GM18907 (cell line): ENCODE measurements at regions not wholly inside any gene's neighbourhood (a gene's known extent, or its start where the extent isn't known, plus 50 kb on each side); places are given as distances from the start of the nearest gene placed in this dataset.
"Not testable (repeated sequence)": the region's sequence is repeated elsewhere in the genome, so short reads cannot be mapped to it uniquely, and the experiment has no call there.

ENCODE experiments used
- ATAC-seq: cut with Tn5 transposase; IDR thresholded peaks from one replicate; pipeline ENCODE4 v1.9.1; 2021; ENCODE audit warnings: mild to moderate bottlenecking, moderate library complexity; ENCODE audit not compliant: unreplicated experiment

DNA sequence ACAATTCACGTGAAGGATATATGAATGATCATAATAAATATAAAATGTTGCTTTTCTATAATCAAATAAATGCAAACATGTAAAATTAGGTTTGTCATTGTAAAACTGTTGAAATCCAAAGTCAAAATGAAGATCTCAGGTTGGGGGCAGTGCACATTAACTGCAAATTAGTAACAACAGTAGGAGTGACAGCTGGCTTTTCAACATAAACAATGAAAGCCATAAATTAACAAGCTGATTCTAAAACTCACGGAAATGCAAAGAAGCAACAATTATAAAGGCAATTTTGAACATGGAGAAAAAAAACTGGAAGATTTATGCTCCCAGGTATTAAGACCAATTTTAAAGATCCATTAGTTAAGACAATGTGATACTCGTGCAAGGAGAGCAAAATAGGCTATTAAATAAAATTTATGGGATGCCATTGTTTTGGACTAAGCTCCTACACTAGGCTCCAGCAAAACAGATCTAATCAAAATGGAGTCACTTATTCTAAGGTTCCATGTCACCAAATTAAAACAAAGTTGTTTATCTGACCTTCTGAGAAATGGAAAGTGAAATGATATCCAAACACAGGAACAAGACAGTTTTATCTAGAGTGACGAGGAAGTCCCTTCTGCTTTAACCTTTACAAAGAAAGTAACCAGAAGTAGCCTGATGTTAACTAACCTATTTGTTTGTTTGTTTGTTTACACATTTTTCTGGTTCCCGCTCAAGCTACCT is 770.8 kb downstream of the EPHA7 start:
- ATAC-seq: no peak

- ATAC-seq: no peak
These were observed 771.7 kb downstream of the EPHA7 start for GRCh38 chr6:92647630-92648029.

- not testable (repeated sequence) for ATAC-seq
These were observed 775.1 kb downstream of the EPHA7 start for GRCh38 chr6:92644104-92644791.

DNA sequence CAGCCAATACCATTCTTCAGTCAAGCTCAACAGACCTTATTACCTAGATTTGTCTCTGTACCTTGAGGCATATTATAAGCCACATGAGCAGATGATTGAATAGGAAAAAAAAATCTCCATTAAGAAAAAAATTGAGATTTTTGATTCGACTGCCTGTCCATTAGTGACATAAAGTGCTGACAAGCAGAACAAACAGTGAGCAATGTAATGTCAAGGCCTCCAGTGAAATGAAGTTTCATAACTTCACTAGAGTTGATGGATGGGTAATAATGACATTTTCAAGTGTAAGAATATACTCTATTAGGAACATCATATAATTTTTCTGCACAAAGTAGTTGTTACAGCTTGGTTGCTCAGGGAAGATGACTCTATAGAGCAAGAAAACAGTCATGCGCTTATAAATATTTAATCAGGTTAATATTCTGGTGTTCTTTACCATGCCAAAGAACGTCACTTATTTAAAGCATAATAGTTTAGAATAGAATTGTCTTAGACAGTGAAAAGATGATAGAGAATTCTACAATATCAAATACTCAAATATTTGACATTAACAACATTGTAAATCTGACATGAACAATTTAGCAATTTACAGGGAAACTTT is 783.7 kb downstream of the EPHA7 start:
- ATAC-seq: no peak

DNA sequence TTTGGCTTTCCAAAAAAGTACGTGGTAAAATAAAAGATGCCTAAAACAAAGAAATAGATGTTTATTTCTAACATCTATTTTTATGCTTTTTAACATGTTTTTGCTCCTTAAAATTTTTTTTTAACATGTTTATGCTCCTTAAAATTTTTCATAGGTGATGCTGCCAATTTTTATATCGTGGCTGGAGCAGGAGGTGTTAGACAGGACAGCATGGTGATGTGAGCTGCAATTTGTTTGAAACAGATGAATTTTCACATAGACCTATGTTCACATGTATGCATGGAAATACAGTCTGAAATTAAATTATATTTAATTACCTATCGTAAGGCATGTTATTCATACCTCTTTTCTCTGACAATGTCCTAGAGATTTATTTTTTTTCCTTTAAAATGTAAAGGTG is 784.8 kb downstream of the EPHA7 start:
- no peak for ATAC-seq

- ATAC-seq: no peak
These were observed 795.9 kb downstream of the EPHA7 start for GRCh38 chr6:92623431-92623830.

DNA sequence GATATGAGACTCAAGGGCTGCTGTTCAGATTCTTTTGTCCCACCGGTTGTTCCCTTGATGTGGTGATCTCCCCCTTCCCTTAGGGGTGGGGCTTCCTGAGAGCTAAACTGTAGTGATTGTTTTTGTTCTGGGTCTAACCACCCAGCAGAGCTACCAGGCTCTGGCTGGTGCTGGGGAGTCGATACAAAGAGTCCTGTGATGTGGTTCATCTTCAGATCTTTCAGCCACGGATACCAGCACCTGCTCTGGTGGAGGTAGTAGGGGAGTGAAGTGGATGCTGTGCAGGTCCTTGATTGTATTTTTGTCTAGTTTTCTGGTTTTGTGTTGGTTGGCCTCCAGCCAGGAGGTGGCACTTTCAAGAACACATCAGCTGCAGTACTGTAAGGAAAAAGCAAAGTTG is 801.6 kb downstream of the EPHA7 start:
- ATAC-seq: no peak

GRCh38 chr6:92608751-92609150 is 810.6 kb downstream of the EPHA7 start:
- ATAC-seq: no peak

DNA sequence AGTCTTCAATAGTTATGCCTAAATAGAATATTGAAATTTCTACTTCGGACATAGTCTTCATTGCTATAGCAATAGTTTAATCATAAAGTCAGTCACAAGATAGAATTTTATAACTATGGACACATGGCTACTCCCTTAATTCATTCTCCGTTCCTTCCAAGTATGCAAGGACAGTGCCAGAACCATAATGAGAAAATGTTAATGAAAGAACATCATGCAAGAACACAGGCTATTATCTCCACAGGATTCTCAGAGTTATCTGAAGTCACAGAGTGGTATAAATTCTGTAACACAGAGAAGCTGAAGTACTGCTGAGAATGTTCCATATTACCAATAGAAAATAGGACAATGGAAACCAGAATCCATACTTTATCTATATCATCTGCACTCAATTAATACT is 826.2 kb downstream of the EPHA7 start:
- no peak for ATAC-seq

DNA sequence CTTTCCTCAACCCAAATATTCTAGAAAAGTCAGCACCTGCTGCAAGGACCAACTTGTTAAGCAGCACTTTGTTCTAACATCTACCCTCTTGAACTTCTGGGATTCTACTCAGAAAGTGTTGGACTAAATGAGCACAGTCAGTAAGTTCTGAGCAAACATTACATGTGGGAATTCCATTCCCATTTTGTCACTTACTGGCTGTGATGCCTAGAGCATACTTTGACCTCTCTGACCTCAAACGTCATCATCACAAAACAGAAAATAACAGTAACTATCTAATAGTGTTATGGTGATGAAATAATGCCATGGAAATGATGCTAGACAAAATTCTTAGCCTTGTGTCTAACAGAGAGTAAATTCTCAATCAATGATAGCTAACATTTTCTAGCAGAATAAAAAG is 829.4 kb downstream of the EPHA7 start:
- no peak for ATAC-seq

GRCh38 chr6:92588148-92588547 is 831.2 kb downstream of the EPHA7 start:
- ATAC-seq: no peak

GRCh38 chr6:92587525-92587924 is 831.8 kb downstream of the EPHA7 start:
- ATAC-seq: no peak

GRCh38 chr6:92586236-92586977 is 833.0 kb downstream of the EPHA7 start:
- no peak for ATAC-seq

- no peak for ATAC-seq
These were observed 837.1 kb downstream of the EPHA7 start for GRCh38 chr6:92582211-92582610.

DNA sequence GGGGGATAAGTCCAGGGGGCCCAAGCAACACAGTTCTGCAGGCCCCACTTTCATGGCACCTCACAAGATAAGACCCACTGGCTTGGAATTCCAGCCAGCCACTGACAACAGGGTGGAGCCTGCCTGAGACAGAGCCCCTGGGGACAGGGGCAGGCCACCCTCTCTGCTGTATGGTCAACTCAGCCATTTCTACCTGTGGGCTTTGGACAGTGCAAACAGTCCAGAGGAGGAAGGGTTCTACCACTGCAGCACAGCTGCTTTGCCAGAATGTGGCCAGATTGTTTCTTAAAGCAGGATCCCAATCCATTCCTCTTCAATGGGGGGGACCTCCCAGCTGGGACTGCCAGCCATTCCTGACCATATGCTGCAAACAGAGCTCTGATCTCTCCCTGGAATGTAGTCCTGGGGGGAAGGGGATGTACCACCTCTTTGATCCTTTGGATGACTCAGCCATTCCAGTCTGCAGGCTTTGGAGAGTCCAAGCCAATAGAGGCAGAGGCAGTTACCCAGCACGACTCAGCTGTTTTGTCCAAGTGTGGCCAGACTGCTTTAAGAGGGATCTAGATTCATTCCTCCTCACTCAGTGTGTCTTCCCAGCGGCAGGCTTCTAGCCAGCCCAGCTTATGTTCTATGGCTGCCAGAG is 842.2 kb downstream of the EPHA7 start:
- no peak for ATAC-seq

GRCh38 chr6:92568541-92568940 is 850.8 kb downstream of the EPHA7 start:
- ATAC-seq: no peak

- no peak for ATAC-seq
These were observed 852.7 kb downstream of the EPHA7 start for GRCh38 chr6:92566632-92567031.

GRCh38 chr6:92564376-92564775 is 855.0 kb downstream of the EPHA7 start:
- no peak for ATAC-seq

- ATAC-seq: no peak
These were observed 859.7 kb downstream of the EPHA7 start for GRCh38 chr6:92559611-92560010.

- ATAC-seq: no peak
These were observed 860.4 kb downstream of the EPHA7 start for GRCh38 chr6:92559003-92559402.

DNA sequence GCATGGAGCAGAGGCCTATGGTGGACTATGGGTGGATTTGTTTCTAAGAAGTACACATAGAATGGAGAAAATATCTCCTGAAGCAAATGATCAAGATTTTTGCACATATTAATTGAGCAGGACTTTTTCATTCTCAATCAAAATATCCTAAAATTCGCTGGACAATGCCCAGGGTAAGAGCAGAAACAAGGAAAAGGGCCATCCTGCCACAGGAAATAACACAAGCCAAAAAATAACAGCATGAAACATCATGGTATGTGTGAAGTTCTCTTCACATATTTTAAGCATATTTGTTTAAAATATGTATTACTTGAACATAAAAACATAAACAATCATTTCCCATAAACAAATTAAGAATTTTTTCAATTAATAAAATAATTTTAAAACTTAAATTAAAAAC is 868.9 kb downstream of the EPHA7 start:
- no peak for ATAC-seq
